ENCODE measurements at regions not wholly inside any gene's neighbourhood (a gene's known extent, or its start where the extent isn't known, plus 50 kb on each side); places are given as distances from the start of the nearest gene placed in this dataset.

GRCh38 chrY:8564421-8564820 lies 772.8 kb upstream of the TSPY4 start:
- FAIRE-seq, result no peak

DNA sequence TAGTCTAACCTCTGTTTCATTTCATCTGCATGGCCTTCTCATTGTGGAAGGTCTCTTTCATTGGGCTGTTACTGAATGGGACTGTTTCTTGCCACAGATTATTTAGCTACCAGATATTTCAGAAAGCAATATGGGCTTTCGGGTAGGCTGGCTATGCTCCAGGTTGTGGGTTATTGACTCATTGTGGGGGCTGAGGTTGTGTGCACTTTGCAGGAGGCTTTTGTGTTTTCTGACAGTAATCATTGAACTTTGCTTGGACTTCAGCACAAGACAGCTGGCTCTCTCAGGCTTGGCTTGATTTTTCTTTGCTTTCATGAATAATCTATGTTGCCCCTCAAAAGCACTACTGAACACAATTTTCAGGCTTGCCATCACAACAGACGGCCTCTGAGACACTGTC lies 771.1 kb upstream of the TSPY4 start:
- FAIRE-seq, result no peak

- FAIRE-seq, result no peak
Observed at GRCh38 chrY:8570384-8570783, 766.9 kb upstream of the TSPY4 start.

GRCh38 chrY:8572916-8573315 lies 764.3 kb upstream of the TSPY4 start:
- no peak for FAIRE-seq

DNA sequence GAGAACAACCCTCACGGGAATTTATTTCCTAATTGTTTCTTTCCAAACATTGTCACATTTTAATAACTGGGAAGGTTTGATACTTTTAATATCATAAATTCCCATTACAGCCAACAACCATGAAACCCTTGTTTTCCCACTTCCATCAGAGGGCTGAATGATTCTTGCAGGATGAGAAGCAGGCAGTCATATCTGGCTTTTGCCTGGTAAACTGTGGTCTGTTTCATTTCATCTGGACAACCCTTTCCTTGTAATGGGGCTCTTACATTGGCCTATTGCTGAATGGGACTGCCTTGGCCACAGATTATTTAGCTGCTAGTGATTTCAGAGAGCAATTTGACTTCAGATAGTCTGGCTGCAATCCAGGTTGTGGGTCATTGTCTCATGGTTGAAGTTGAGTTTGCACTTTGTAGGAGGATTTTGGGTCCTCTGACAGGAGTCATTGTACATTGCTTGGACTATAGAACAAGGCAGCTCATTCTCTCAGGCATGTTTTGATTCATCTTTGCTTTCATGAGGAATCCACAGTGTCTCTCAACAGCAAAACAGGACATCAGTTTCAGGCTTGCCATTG lies 754.9 kb upstream of the TSPY4 start:
- no peak for FAIRE-seq

- FAIRE-seq, result no peak
Observed at GRCh38 chrY:8583191-8583590, 754.1 kb upstream of the TSPY4 start.

DNA sequence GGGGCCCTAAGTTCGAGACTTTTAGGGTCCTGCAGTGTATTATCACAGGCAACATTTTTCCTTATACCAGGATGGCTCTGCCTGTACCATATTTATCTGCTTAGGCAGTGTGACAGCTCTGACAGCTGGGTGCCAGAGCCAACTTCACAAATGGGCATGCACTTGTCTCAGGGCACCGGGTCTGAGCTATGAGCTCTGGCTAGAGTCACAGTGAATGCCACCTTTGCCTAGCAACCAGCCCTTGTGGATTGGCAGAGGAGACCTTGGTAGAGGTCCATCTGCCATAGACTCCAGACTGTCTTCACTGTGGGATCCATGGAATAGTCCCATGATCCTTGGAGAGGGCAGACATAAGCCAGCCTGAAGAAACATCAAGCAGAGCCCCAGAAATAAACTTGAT lies 746.6 kb upstream of the TSPY4 start:
- no peak for FAIRE-seq

DNA sequence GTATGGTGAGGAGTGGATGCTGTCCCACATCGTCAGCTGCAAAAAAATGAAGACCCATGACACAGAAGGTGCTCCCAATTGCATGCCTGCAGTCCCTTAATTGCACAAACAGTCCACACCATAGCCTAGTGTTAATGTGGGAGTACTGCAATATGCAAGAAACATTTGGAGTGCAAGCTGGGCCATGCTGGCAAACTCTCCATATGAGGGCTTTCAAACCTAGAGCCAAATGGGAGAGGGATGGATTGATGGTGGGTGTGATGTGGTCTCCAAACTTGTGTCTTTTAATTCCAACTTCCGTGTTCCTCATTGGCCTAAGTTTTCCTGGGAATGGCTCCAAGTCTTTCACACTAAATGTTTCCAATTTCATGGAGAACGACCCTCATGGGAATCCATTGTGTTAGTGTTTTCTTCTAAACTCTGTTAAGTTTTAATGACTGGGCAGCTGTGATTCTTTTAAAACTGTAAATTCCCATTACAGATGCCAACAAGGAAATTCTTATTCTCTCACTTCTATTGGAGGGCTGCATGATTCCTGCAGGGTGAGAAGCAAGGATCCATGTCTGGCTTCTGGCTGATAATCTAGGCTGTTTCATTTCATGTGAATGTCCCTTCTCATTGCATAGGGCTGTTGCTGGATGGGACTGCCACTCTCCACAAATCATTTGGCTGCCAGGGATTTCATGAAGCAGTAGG lies 745.3 kb upstream of the TSPY4 start:
- FAIRE-seq, result no peak

DNA sequence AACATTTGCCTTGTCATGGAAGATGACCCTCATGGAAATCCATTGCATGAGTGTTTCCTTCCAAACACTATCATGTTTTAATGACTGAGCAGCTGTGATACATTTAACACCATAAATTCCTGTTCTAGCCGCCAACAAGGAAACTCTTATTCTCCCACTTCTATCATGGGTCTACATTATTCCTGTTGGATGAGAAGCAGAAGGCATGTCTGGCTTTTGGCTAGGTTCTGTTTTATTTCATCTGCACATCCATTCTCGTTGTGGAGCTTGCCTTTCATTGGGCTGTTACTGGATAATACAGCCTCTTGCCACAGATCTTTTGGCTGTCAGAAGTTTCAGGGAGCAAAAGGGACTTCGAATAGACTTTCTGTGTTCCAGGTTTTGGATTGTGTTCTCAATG lies 742.6 kb upstream of the TSPY4 start:
- no peak for FAIRE-seq

DNA sequence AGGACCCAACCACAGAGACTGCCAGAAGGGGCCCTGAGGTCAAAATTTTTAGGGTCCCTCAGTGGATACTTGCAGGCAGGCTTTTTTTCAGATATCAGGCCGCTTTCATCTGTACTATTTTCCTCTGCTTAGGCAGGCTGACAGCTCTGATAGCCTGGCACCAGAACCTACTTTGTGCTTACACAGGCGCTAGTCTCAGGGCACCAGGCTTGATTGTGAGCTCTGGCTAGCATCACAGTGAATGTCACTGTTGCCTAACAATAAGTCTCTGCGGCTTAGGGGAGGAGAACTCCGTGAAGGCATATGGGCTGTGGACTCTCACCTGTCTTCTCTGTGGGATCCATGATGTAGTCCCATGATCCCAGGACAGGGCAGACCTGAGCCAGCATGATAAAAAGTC lies 738.1 kb upstream of the TSPY4 start:
- FAIRE-seq, result no peak

- no peak for FAIRE-seq
Observed at GRCh38 chrY:8610620-8611019, 726.6 kb upstream of the TSPY4 start.

- FAIRE-seq, result no peak
Observed at GRCh38 chrY:8611815-8612214, 725.4 kb upstream of the TSPY4 start.

DNA sequence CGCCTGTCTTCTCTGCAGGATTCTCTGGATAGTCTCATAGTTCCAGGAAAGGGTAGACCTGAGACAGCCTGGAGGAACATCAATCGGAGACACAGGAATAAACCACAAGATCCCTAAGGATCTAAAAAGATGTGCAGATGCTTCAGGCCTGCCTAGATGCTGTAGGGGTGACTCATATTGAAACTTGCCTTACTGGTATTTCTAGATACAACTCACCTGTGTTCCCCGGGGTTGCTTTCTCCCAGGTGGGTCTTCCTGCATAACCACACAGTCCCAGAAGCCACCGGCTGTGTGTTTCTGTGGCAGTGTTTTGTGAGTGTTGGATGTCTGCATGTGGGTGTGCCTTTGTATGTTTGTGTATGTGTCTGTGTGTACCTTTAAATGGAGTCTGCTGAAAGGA lies 719.0 kb upstream of the TSPY4 start:
- FAIRE-seq, result no peak

DNA sequence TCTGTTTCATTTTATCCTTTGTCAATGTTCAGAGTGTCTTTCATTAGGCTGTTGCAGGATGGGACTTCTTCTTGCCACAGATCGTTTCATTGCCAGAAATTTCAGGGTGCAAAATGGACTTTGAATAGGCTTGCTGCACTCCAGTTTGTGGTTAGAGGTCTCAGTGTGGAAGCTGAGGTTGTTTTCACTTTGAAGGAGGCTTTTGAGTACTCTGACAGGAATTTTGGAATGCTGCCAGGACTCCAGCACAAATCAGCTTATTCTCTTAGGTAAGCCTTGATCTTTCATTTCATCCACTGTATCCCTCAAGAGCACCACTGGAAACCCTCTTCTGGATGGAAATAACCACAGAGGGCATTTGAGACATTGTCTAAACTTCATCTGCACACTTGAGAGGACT lies 715.1 kb upstream of the TSPY4 start:
- FAIRE-seq, result no peak

DNA sequence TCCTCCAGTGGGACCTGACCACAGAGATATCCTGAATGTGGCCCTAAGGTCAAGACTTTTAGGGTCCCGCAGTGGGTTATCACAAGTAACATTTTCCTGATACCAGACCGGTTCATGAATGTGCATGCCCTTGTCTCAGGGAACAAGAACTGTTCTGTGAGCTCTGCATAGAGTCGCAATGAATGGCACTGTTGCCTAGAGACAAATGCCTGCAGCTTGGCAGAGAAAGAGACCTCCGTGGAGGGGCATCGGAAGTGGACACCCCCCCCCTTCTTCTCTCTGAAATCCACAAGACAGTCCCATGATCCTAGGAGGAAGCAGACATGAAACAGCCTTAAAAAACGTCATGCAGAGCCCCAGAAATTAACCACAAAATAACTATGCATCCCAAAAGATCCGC lies 714.4 kb upstream of the TSPY4 start:
- FAIRE-seq, result no peak

DNA sequence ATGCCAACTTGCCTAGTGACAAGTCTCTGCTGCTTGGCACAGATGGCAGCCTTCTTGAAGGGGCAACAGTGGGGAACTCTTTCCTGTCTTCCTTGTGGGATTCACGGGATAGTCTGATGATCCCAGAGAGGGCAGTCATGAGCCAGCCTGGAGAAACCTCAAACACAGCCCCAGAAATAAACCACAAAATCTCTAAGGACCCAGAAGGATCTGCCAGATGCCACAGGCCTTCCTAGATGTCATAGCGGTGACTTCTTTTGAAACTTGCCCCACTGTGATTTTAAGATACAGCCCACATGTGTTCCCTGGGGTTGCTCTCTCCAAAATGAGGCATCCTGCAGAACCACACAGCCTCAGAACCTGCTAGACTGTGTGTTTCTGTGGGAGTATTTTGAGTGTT lies 707.6 kb upstream of the TSPY4 start:
- no peak for FAIRE-seq

DNA sequence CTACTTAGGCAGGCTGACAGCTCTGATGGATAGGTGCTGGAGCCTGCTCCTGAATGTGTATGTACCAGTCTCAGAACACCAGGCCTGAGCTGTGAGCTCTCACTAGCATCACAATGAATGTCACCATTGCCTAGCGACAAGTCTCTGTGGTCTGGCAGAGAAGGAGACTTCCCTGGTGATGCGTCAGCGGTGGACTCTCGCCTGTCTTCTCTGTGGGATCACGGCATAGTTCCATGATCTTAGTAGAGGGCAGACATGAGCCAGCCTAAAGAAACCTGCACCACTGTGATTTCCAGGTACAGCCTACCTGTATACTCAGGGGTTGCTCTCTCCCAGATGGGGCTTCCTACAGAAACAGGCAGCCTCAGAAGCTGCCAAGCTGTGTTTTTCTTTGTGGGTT lies 699.2 kb upstream of the TSPY4 start:
- no peak for FAIRE-seq

GRCh38 chrY:8644926-8645325 lies 692.3 kb upstream of the TSPY4 start:
- no peak for FAIRE-seq

DNA sequence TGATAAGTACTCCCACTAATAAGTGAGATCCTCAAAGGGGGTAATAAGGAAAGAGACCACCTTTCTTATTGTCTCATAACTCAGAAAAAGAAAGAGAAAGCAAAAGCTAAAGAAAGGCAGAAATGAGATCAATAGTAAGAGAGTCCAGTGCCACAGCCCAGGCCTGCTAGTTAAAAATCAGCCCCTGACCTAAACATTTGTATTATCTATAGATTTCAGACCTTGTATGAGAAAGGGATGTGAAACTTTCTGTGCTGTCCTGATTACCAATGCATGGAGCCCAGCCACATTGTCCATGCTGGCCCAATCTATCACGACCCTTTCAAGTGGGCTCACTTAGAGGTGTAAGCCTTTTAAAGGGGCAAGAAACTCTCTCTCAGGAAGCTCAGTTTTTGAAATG lies 684.8 kb upstream of the TSPY4 start:
- no peak for FAIRE-seq

GRCh38 chrY:8655017-8655416 lies 682.2 kb upstream of the TSPY4 start:
- no peak for FAIRE-seq

GRCh38 chrY:8656101-8656500 lies 681.2 kb upstream of the TSPY4 start:
- no peak for FAIRE-seq

- FAIRE-seq, result no peak
Observed at GRCh38 chrY:8656515-8656914, 680.7 kb upstream of the TSPY4 start.

DNA sequence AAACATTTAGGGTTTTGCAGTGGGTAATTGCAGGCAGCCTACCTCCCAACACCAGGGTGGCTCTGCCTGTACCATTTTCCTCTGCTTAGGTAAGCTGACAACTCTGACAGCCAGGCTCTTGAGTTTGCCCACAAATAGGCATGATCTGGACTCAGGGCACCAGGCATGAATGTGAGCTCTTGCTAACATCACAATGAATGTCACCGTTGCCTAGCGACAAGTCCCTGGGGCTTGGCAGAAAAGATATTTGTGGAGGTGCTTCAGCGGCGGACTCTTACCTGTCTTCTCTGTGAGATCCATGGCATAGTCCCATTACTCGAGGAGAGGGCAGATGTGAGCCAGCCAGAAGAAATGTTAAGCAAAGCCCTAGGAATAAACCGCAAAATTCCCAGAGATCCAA lies 677.5 kb upstream of the TSPY4 start:
- no peak for FAIRE-seq

DNA sequence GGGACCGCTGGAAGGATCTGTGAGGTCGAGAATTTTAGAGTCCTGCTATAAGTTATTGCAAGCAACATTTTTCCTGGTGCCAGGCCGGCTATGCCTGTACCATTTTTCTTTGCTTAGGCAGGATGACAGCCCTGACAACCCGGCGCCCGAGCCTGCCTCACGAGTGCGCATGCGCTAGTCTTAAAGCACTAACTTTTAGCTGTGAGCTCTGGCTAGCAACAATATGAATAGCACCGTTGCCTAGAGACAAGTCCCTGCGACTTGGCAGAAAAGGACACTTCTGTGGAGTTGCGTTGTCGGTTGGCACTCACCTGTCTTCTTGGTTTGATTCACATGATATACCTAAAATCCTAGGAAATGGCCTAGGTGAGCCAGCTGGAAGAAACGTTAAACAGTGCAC lies 663.4 kb upstream of the TSPY4 start:
- no peak for FAIRE-seq

- FAIRE-seq, result no peak
Observed at GRCh38 chrY:8677336-8677935, 659.8 kb upstream of the TSPY4 start.

Data from islet of Langerhans (tissue), 1 donor.